Epithelial cell of proximal tubule (primary cell): ENCODE measurements at regions not wholly inside any gene's neighbourhood (a gene's known extent, or its start where the extent isn't known, plus 50 kb on each side); places are given as distances from the start of the nearest gene placed in this dataset.
"Not testable (repeated sequence)": the region's sequence is repeated elsewhere in the genome, so short reads cannot be mapped to it uniquely, and the experiment has no call there.

Experiments
- DNase-seq: peaks from one replicate; pipeline ENCODE4 v3.0.0-alpha.2; 2011; ENCODE audit warnings: low read depth
- H3K4me3 ChIP-seq: 2 replicates; pipeline ENCODE4 v1.5.1; 2011; ENCODE audit warnings: low read depth, mild to moderate bottlenecking, low read length
- CTCF ChIP-seq: conservative IDR thresholded peaks from 2 replicates; pipeline ENCODE4 v1.5.1; 2012; ENCODE audit warnings: low read depth, mild to moderate bottlenecking, low read length

- TF ChIP-seq CTCF, result no peak
- H3K4me3 ChIP-seq, result no peak overlapping the region
- DNase-seq, result no peak
Observed at GRCh38 chr16:82282662-82283061, 112.6 kb upstream of the MPHOSPH6 start.

GRCh38 chr16:82281544-82281943, 111.5 kb upstream of the MPHOSPH6 start:
- DNase-seq, result no peak
- H3K4me3 ChIP-seq, result no peak overlapping the region
- no peak for TF ChIP-seq CTCF

GRCh38 chr16:82280867-82281266, 110.8 kb upstream of the MPHOSPH6 start:
- no peak overlapping the region for H3K4me3 ChIP-seq
- no peak for TF ChIP-seq CTCF
- DNase-seq, result no peak

- H3K4me3 ChIP-seq, result not testable (repeated sequence)
Observed at GRCh38 chr16:82275349-82275748, 105.3 kb upstream of the MPHOSPH6 start.

GRCh38 chr16:82271636-82272035, 101.6 kb upstream of the MPHOSPH6 start:
- no peak overlapping the region for H3K4me3 ChIP-seq
- TF ChIP-seq CTCF, result no peak
- no peak for DNase-seq

More at GRCh38 chr16:82275349-82275748, 105.3 kb upstream of the MPHOSPH6 start:
- DNase-seq, result not testable (repeated sequence)

GRCh38 chr16:82267675-82268074, 97.7 kb upstream of the MPHOSPH6 start:
- not testable (repeated sequence) for DNase-seq, H3K4me3 ChIP-seq

- no peak for DNase-seq
- H3K4me3 ChIP-seq, result no peak overlapping the region
- TF ChIP-seq CTCF, result no peak
Observed at GRCh38 chr16:82265809-82266208, 95.8 kb upstream of the MPHOSPH6 start.

GRCh38 chr16:82264756-82265155, 94.7 kb upstream of the MPHOSPH6 start:
- no peak for DNase-seq
- no peak for TF ChIP-seq CTCF
- H3K4me3 ChIP-seq, result no peak overlapping the region
